ENCODE measurements at regions not wholly inside any gene's neighbourhood (a gene's known extent, or its start where the extent isn't known, plus 50 kb on each side); places are given as distances from the start of the nearest gene placed in this dataset.

DNA sequence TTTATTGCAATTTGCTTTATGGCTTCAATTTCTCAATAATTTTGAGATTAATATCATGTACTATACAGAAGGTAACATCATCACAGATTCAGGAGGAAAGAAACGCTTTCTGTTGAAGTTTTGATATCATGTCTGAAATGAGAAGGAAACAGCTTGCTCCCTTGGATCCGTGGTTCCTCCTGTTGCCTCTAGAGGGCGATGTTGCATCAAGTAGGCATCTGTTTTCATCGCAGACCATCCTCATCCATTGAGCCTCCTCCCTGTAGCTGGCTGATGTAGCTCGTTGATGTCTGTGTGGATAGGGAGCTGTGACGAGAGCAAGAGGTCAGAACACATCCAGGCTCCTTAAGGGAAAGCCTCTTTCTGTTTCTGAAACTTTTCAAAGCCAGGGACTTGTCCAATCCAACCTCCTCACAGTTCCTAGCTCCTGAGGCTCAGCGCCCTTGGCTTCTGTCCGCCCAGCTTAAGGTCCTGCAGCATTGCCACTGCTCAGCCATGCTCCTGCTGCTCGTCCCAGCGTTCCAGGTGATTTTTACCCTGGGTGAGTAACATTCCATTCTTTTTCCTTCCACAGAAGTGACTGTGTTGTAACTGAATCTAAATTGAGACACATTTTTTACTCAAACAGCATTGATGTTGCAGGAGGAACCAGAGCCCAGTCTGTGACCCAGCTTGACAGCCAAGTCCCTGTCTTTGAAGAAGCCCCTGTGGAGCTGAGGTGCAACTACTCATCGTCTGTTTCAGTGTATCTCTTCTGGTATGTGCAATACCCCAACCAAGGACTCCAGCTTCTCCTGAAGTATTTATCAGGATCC is 304.8 kb upstream of the OR4E1 start:
- CTCF ChIA-PET = interaction anchor here (0.9 to 3.2 kb wide), 31 partner anchors 8 to 614 kb away, joined by 3 to 28 read pairs (median 4); no protein-coding TSS in a partner anchor
- Mint-ChIP-seq H3K4me3 (peak overlapping the region; percentile 76), H3K9me3 (ENCODE audit: low read depth) (no peaks in the 10 kb centered on the region), H3K4me1 (peaks cover 12% of the 10 kb centered on the region), H3K36me3 (no peaks in the 10 kb centered on the region), H3K27me3 (peaks cover 6% of the 10 kb centered on the region), H3K27ac (peak overlapping the region; percentile 77)
- DNase-seq (peak; percentile 77), ATAC-seq (peak; percentile 81)

DNA sequence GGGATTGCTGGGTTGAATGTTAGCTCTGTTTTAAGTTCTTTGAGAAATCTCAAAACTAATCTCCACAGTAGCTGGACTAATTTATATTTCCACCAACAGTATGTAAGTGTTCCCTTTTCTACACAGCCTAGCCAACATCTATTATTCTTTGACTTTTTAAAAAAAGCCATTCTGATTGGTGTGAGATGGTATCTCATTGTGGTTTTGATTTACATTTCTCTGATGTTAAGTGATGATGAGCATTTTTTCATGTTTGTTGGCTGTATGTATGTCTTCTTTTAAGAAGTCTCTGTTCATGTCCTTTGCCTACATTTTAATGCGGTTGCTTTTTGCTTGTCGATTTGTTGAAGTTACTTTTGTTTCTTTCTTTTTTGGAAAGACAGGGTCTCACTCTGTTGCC is 301.1 kb upstream of the OR4E1 start:
- Mint-ChIP-seq H3K9me3 (ENCODE audit: low read depth) (no peaks in the 10 kb centered on the region), H3K27ac (no peak overlapping the region), H3K4me3 (no peak overlapping the region), H3K27me3 (peaks cover 22% of the 10 kb centered on the region), H3K36me3 (no peaks in the 10 kb centered on the region), H3K4me1 (peaks cover 13% of the 10 kb centered on the region)
- DNase-seq (no peak), ATAC-seq (no peak)
- CTCF ChIA-PET = interaction anchor here (1.2 to 1.7 kb wide), 3 partner anchors 11 to 38 kb away, joined by 3 to 4 read pairs (median 4); no protein-coding TSS in a partner anchor

DNA sequence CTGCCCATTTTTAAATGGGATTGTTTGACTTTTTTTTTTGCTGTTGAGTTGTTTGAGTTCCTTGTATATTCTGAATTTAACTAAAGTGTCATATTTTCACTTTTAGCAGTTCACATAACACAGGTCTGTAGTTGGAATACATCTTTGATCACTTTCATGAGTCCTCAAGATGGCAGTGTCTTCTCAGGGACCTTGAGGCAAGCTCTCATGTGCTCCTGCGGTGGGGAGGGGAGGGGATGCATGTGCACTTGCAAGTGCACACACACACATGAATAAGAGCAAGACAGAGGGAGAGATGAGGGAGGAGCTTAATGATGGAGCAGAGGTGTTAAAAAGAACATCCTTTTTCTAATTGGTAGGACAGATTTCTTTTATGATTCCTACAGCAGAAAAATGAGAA is 291.4 kb upstream of the OR4E1 start:
- Mint-ChIP-seq H3K27ac (peak overlapping the region; percentile 48), H3K36me3 (no peaks in the 10 kb centered on the region), H3K27me3 (peaks cover 5% of the 10 kb centered on the region), H3K4me1 (peaks cover 14% of the 10 kb centered on the region), H3K9me3 (ENCODE audit: low read depth) (no peaks in the 10 kb centered on the region), H3K4me3 (peak overlapping the region; percentile 36)
- DNase-seq (peak; percentile 63), ATAC-seq (peak; percentile 69)
- CTCF ChIA-PET = interaction anchor here (0.6 to 1.1 kb wide), 3 partner anchors 8 to 605 kb away, joined by 3 read pairs; no protein-coding TSS in a partner anchor

DNA sequence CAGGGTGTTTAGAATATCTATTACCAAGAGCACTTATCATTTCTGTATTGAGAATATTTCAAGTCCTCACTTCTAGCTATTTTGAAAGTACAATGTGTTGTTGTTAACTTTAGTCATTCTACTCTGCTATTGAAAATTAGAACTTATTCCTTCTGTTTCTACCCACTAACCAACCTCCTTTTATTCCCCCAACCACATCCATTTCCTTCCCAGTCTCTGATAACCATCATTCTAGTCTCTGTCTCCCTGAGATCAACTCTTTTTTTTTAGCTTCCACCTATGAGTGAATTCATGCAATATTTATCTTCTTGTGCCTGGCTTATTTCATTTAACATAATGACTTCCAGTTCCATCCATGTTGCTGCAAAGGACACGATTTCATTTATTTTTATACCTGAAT is 290.6 kb upstream of the OR4E1 start:
- CTCF ChIA-PET = interaction anchor here (0.9 to 2.0 kb wide), 6 partner anchors 10 to 606 kb away, joined by 3 to 12 read pairs (median 4); no protein-coding TSS in a partner anchor
- Mint-ChIP-seq H3K4me1 (peaks cover 11% of the 10 kb centered on the region), H3K27me3 (peaks cover 5% of the 10 kb centered on the region), H3K36me3 (no peaks in the 10 kb centered on the region), H3K4me3 (no peak overlapping the region), H3K9me3 (ENCODE audit: low read depth) (no peaks in the 10 kb centered on the region), H3K27ac (no peak overlapping the region)
- no peak for ATAC-seq
- DNase-seq = no peak

DNA sequence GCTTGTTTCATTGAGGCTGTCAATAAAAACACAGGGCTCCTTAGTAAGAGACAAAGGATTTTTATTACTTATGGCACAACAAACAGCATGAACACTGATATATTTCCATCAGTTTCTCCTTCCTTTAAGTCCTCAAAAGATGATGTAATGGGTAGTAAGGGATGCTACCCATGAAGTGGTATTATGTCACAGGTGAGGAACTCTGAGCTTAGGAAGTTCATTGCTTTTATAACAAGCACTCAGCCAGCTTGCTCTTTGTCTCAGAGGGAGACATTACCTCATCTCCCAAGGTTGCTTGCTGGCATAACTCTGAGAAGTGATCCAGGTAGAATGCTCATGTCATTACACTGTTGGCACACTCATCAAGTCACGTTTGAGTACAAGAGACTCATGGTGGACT is 287.0 kb upstream of the OR4E1 start:
- CTCF ChIA-PET = no interaction called here
- Mint-ChIP-seq H3K27me3 (peaks cover 5% of the 10 kb centered on the region), H3K27ac (no peak overlapping the region), H3K4me1 (peaks cover 11% of the 10 kb centered on the region), H3K4me3 (no peak overlapping the region), H3K36me3 (peaks cover 1% of the 10 kb centered on the region), H3K9me3 (ENCODE audit: low read depth) (no peaks in the 10 kb centered on the region)
- ATAC-seq = no peak
- DNase-seq = no peak

DNA sequence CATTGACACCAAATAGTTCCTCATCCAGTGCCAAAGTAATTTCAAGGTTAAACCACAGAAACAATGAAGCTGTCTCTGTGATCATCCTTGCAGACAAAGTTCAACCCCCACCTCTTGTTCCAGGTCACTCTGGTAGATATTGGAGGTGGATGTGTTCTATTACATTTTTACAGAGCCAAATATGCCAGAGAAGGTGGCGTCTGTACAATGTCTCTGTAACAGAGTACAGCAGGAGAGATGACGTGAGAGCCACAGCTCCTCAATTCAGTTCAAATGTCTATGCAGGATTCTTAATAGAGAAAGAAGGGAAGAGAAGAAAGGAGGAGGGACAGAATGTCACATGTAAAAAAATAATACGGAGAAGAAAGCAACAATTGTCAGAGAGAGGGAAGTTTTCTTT is 268.3 kb upstream of the OR4E1 start:
- Mint-ChIP-seq H3K27me3 (peaks cover 15% of the 10 kb centered on the region), H3K27ac (peak overlapping the region; percentile 73), H3K4me3 (no peak overlapping the region), H3K4me1 (peaks cover 18% of the 10 kb centered on the region), H3K9me3 (ENCODE audit: low read depth) (no peaks in the 10 kb centered on the region), H3K36me3 (no peaks in the 10 kb centered on the region)
- CTCF ChIA-PET = interaction anchor here (1.3 kb wide), 1 partner anchor 28 kb away, joined by 4 read pairs; no protein-coding TSS in a partner anchor
- DNase-seq (no peak), ATAC-seq (no peak)

DNA sequence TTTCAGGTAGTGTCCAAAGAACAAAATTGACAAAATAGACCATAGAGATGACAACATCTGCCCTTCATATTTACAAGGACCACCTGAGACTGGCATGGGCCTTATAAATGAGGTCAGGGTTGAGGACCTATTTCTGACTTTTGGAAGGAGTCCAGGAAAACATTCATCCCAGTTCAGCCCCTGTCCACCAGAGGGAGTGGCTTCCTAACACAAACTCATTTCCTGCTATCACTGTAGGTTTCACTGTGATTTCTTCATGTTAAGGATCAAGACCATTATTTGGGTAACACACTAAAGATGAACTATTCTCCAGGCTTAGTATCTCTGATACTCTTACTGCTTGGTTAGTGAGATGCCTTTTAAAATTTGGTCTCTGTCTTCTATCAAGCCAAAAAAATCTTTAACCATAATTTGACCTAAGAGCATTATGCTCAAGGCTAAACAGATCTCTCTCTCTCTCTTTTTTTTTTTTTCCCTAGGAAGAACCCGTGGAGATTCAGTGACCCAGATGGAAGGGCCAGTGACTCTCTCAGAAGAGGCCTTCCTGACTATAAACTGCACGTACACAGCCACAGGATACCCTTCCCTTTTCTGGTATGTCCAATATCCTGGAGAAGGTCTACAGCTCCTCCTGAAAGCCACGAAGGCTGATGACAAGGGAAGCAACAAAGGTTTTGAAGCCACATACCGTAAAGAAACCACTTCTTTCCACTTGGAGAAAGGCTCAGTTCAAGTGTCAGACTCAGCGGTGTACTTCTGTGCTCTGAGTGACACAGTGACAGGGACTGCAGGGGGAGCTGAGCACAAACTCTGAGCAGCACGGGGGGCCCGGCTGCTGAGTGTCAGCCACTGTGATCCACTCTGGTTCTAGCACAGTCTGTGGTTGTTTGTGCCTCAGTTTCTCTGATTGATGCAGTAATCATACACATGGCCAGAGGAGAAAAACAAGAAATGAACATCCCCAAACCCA is 267.6 kb upstream of the OR4E1 start:
- Mint-ChIP-seq H3K27me3 (peaks cover 14% of the 10 kb centered on the region), H3K27ac (peak overlapping the region; percentile 73), H3K4me1 (peaks cover 18% of the 10 kb centered on the region), H3K4me3 (peak overlapping the region; percentile 66), H3K9me3 (ENCODE audit: low read depth) (no peaks in the 10 kb centered on the region), H3K36me3 (no peaks in the 10 kb centered on the region)
- ATAC-seq (peak; percentile 73), DNase-seq (peak; percentile 48)
- CTCF ChIA-PET = interaction anchor here (1.3 kb wide), 1 partner anchor 27 kb away, joined by 4 read pairs; no protein-coding TSS in a partner anchor

DNA sequence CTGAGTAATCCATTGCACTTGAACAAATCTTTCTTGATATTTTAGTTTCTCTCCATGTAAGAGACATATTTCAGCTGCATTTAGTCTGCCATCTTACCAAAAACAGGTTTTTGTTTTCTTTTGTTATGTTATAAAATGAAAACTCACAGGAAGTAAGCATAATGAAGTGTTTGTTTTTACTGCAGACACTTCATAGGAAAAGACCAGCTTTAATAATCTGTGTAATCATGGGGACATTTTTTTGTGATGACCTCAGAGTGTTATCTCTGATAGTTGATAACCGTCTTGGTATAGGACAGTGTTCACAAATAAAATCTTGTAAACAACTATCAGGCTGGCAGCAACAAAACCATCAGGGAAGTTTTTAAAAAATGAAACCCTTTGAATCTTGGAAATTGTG is 266.2 kb upstream of the OR4E1 start:
- ATAC-seq = no peak
- no peak overlapping the region for H3K4me3 Mint-ChIP-seq

DNA sequence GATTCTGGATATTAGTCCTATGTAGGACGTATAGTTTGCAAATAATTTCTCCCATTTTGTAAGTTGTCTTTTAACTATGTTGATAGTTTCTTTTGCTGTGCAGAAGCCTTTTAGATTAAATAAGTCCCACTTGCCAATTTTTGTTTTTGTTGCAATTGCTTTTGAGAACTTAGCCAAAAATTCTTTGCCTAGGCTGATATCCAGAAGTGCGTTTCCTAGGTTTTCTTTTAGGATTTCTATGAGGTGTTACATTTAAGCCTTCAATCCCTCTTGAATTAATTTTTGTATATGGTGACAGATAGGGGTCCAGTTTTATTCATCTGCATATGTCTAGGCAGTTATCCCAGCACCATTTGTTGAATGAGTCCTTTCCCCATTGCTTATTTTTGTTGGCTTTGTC is 264.4 kb upstream of the OR4E1 start:
- H3K27me3 Mint-ChIP-seq = peaks cover 5% of the 10 kb centered on the region
- CTCF ChIA-PET = no interaction called here
- ATAC-seq (no peak), DNase-seq (no peak)
- no peaks in the 10 kb centered on the region for H3K36me3 Mint-ChIP-seq
- no peak overlapping the region for H3K4me3 Mint-ChIP-seq
- no peaks in the 10 kb centered on the region for H3K9me3 Mint-ChIP-seq (ENCODE audit: low read depth)
- H3K4me1 Mint-ChIP-seq = peaks cover 16% of the 10 kb centered on the region
- no peak overlapping the region for H3K27ac Mint-ChIP-seq

More for the DNA sequence above, 266.2 kb upstream of the OR4E1 start:
- Mint-ChIP-seq H3K27me3 (peaks cover 7% of the 10 kb centered on the region), H3K4me1 (peaks cover 18% of the 10 kb centered on the region), H3K27ac (no peak overlapping the region), H3K9me3 (ENCODE audit: low read depth) (no peaks in the 10 kb centered on the region), H3K36me3 (no peaks in the 10 kb centered on the region)
- CTCF ChIA-PET = interaction anchor here (0.8 to 1.1 kb wide), 2 partner anchors 12 to 14 kb away, joined by 3 read pairs; no protein-coding TSS in a partner anchor
- DNase-seq = no peak

DNA sequence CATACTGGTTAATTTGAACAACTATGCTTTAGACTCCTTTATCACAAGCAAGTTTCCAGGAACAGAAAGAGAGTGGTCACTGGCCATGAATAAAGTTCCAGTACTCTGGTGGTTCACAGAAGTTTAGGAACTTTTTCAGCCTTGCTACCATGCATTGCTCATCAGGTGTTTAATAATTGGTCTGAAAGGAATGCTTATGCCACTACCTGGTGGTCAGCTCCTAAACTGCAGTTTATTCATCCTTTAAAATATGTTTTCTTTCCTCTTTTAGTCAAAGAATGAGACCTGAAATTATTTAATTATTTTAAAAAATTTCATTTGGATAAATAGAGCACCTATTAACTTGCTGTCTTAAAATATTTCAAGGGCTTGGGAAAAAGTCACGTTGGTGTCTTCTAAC is 260.1 kb upstream of the OR4E1 start:
- H3K27me3 Mint-ChIP-seq = peaks cover 4% of the 10 kb centered on the region
- no peak overlapping the region for H3K27ac Mint-ChIP-seq
- no peak for DNase-seq
- H3K4me3 Mint-ChIP-seq = no peak overlapping the region
- H3K9me3 Mint-ChIP-seq (ENCODE audit: low read depth) = no peaks in the 10 kb centered on the region
- ATAC-seq = no peak
- CTCF ChIA-PET = interaction anchor here (0.8 to 1.6 kb wide), 4 partner anchors 15 to 73 kb away, joined by 3 to 17 read pairs (median 7); no protein-coding TSS in a partner anchor
- no peaks in the 10 kb centered on the region for H3K4me1 Mint-ChIP-seq
- H3K36me3 Mint-ChIP-seq = no peaks in the 10 kb centered on the region

DNA sequence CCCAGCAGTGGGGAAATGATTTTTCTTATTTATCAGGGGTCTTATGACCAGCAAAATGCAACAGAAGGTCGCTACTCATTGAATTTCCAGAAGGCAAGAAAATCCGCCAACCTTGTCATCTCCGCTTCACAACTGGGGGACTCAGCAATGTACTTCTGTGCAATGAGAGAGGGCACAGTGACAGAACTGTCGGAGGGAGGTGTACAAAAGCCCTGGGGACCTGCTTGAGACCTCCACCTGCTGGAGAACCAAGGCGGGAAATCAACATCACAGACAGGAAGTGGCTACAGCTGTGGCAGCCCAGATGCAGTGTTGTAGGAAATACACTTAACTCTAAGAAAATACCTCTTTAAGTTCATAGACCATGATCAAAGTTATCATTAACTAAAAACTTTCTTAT is 250.9 kb upstream of the OR4E1 start:
- ATAC-seq = peak; percentile 81
- H3K4me1 Mint-ChIP-seq = peaks cover 32% of the 10 kb centered on the region
- DNase-seq = peak; percentile 83
- no peaks in the 10 kb centered on the region for H3K9me3 Mint-ChIP-seq (ENCODE audit: low read depth)
- no peaks in the 10 kb centered on the region for H3K27me3 Mint-ChIP-seq
- peak overlapping the region; percentile 60 for H3K4me3 Mint-ChIP-seq
- H3K27ac Mint-ChIP-seq = peak overlapping the region; percentile 94
- CTCF ChIA-PET = interaction anchor here (1.3 kb wide), 1 partner anchor 176 kb away, joined by 3 read pairs; no protein-coding TSS in a partner anchor
- H3K36me3 Mint-ChIP-seq = no peaks in the 10 kb centered on the region

DNA sequence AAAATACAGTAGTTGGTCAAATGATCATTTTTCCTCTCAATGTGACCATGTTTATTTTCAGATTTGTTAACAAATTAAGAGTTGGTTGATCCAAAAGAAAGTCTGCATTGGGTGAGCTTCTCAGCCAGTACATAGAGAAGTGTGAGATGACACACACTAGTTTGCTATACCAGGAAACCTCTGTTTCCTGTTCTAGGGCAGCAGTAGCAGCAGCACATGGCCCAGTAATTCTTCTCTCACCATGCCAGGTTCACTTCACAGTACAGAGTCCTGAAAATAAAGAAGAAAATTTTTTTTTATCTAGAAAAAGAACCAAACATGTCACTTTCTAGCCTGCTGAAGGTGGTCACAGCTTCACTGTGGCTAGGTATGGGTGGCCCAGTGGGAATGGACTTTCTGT is 250.2 kb upstream of the OR4E1 start:
- H3K4me1 Mint-ChIP-seq = peaks cover 35% of the 10 kb centered on the region
- H3K27ac Mint-ChIP-seq = peak overlapping the region; percentile 94
- no peaks in the 10 kb centered on the region for H3K9me3 Mint-ChIP-seq (ENCODE audit: low read depth)
- peak overlapping the region; percentile 60 for H3K4me3 Mint-ChIP-seq
- peak; percentile 61 for DNase-seq
- peak; percentile 94 for ATAC-seq
- CTCF ChIA-PET = interaction anchor here (1.1 to 2.0 kb wide), 4 partner anchors 10 to 646 kb away, joined by 3 to 8 read pairs (median 3); no protein-coding TSS in a partner anchor
- no peaks in the 10 kb centered on the region for H3K36me3 Mint-ChIP-seq
- H3K27me3 Mint-ChIP-seq = no peaks in the 10 kb centered on the region

DNA sequence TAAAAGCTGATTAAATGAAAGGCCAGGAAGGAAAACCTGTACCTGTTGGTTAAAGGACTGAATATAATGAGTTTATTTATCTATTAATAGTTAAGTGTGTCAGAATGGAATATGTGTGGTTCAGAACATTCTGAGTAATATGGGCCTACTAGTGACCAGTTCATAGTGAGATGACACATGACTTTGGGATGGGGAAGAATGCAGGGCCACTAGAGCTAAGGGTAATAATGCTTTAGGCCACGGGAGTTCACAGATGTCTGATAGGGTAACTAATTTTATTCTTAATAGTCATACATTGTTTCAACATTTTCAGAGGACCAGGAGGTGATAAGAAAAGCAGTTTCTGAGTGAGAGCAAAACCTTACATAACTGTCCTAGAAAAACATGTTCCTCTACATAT is 247.8 kb upstream of the OR4E1 start:
- H3K27me3 Mint-ChIP-seq = no peaks in the 10 kb centered on the region
- peak overlapping the region; percentile 40 for H3K27ac Mint-ChIP-seq
- H3K36me3 Mint-ChIP-seq = no peaks in the 10 kb centered on the region
- CTCF ChIA-PET = interaction anchor here (1.6 to 4.0 kb wide), 2 partner anchors 57 to 649 kb away, joined by 4 to 22 read pairs; no protein-coding TSS in a partner anchor
- H3K4me1 Mint-ChIP-seq = peaks cover 56% of the 10 kb centered on the region
- DNase-seq (no peak), ATAC-seq (no peak)
- H3K4me3 Mint-ChIP-seq = no peak overlapping the region
- H3K9me3 Mint-ChIP-seq (ENCODE audit: low read depth) = no peaks in the 10 kb centered on the region

Data from activated CD8-positive, alpha-beta memory T cell treated with anti-CD3 and anti-CD28 coated beads, Interleukin-2, amount 10 ng/mL, durations not matched to agents 7 days and 5 days (primary cell).